ENCODE measurements at regions not wholly inside any gene's neighbourhood (a gene's known extent, or its start where the extent isn't known, plus 50 kb on each side); places are given as distances from the start of the nearest gene placed in this dataset.

DNA sequence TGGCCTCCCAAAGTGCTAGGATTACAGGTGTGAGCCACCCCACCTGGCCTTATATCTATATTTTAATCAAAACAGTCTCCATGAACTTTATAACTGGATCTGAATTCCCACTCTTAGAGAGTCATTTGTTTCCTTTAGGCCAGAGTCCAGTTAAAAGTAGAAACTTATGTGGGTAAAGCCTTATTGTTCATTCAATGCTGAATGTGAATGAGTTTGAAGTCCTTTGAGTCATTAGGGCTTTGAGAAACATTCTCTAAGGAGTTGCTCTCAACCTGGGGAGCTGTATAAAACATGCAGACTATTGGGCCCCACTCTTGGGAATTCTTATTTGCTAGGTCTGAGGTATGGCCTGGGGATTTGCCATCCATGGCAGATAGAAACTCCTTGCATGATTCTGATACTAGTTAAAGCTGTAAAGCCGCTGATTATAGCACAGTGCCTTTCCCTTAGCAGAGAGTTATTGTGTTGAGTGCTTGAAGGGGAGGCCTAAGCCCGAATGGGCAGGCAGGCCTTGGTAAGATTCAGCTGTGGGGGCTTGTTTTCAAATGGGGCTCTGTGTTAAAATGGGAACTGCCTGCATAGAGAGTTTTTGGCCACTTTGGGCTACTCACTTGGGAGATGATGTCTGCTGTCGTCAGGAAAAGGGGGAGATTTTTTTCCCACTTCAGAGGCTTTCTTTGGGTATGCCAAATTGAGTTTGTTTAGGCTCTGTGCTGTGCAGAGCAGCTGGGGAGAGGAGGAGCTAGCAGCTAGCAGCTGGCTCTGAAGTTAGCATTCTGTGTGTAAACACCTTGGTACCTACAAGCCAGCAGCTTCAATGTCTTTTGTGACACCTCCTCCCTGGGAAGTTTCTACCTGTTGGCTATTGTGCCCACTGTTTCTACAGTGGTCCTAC is 117.5 kb downstream of the DACT1 start:
- H3K4me1 ChIP-seq (ENCODE audit: control insufficient read depth, insufficient read depth, low read length) = peaks cover 15% of the 10 kb centered on the region
- peaks cover 5% of the 10 kb centered on the region for H3K9me3 ChIP-seq (ENCODE audit: control insufficient read depth, low read length)
- DNase-seq (ENCODE audit: low read depth) = no peak
- H3K9ac ChIP-seq (ENCODE audit: low read length) = no peak overlapping the region
- H3K4me3 ChIP-seq (ENCODE audit: low read length) = no peak overlapping the region
- peaks cover 4% of the 10 kb centered on the region for H3K27me3 ChIP-seq (replicated peaks; ENCODE audit: control insufficient read depth, insufficient read depth, low read length)
- H3K36me3 ChIP-seq (ENCODE audit: control insufficient read depth, insufficient read depth, low read length, severe bottlenecking) = no peaks in the 10 kb centered on the region

DNA sequence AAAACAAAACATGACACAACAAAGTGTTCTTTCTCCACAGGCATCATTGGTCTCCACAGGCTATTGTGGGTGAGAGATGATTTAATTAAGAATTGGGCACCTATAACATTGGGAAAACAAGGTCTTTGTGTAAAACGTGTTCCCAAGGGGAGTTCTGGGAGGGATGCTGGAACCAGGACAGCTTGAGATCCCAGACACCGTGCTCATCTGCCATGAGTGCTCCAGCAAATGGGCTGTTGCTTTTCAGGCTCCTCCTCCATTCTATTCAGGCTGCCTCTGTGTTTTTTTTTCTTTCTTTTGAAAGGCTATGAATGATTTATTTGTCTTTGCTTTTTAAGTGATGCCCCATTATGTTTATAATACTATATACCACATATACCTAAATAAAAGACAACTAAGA is 122.4 kb downstream of the DACT1 start:
- no peaks in the 10 kb centered on the region for H3K9me3 ChIP-seq (ENCODE audit: control insufficient read depth, low read length)
- H3K9ac ChIP-seq (ENCODE audit: low read length) = no peak overlapping the region
- H3K4me3 ChIP-seq (ENCODE audit: low read length) = no peak overlapping the region
- no peak for DNase-seq (ENCODE audit: low read depth)
- H3K27me3 ChIP-seq (replicated peaks; ENCODE audit: control insufficient read depth, insufficient read depth, low read length) = peaks cover 4% of the 10 kb centered on the region
- H3K4me1 ChIP-seq (ENCODE audit: control insufficient read depth, insufficient read depth, low read length) = no peaks in the 10 kb centered on the region
- H3K36me3 ChIP-seq (ENCODE audit: control insufficient read depth, insufficient read depth, low read length, severe bottlenecking) = no peaks in the 10 kb centered on the region

DNA sequence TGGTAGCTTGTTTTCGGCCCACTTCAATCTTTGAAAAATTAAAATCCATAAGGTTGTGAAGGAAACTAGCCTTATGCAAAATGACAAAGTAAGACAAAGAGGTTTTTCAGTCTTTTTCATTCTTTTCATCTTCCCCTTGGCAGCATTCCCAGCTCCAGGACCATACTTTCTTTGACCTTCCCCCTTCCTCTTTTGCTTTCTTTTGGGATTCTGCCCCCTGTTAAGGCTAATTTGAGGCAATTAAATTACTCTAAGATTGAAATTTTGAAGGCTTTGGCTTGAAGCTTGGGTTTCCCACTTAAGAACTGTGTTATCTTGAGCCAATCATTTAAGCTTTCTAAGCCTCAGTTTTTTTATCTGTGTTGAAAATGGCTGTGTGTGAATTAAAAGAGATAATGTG is 124.9 kb downstream of the DACT1 start:
- H3K9me3 ChIP-seq (ENCODE audit: control insufficient read depth, low read length) = no peaks in the 10 kb centered on the region
- H3K27me3 ChIP-seq (replicated peaks; ENCODE audit: control insufficient read depth, insufficient read depth, low read length) = peaks cover 4% of the 10 kb centered on the region
- DNase-seq (ENCODE audit: low read depth) = no peak
- no peak overlapping the region for H3K9ac ChIP-seq (ENCODE audit: low read length)
- H3K4me1 ChIP-seq (ENCODE audit: control insufficient read depth, insufficient read depth, low read length) = no peaks in the 10 kb centered on the region
- no peak overlapping the region for H3K4me3 ChIP-seq (ENCODE audit: low read length)
- no peaks in the 10 kb centered on the region for H3K36me3 ChIP-seq (ENCODE audit: control insufficient read depth, insufficient read depth, low read length, severe bottlenecking)

DNA sequence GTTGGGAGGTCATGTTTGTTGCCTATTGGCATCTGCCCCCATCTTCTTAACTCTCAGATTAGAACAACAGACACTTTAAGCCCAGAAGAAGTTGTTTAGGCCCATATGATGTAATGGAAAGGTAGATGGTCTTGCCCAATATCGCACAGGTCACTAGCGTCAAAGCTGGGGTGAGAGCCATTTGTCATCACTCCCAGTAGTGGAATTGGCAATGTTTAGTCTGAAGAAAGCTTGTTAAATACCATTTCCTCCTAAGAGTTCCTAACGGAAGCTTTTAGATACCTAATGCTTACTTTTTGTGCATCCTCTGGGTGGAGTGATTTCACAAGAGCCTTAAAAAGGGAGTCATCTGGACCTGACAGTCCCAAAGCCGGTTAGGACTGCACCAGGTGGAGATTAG is 125.4 kb downstream of the DACT1 start:
- Histone ChIP-seq H3K9ac (ENCODE audit: low read length) (no peak overlapping the region), H3K4me3 (ENCODE audit: low read length) (no peak overlapping the region), H3K36me3 (ENCODE audit: control insufficient read depth, insufficient read depth, low read length, severe bottlenecking) (no peaks in the 10 kb centered on the region), H3K27me3 (replicated peaks; ENCODE audit: control insufficient read depth, insufficient read depth, low read length) (peaks cover 4% of the 10 kb centered on the region), H3K9me3 (ENCODE audit: control insufficient read depth, low read length) (no peaks in the 10 kb centered on the region), H3K4me1 (ENCODE audit: control insufficient read depth, insufficient read depth, low read length) (no peaks in the 10 kb centered on the region)
- no peak for DNase-seq (ENCODE audit: low read depth)

DNA sequence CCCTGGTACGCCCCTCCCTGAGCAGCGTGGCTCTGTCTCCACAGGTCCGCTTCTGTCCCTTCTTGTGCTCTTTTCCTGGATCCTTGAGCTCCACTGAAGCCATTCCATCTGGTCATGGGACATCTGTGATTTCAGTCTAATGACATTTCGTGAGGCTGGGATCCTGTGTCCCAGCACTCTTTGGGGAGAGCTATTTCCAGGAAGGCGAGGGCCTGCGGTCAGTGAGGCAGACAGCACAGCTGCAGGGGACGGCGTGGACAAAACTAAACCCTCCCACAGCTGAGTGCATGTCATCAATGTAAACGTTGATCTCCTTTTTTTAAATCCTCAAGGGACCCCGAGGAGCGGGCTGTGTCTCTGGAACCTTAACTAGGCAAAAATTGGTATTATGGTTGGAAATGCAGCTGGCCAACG is 127.7 kb downstream of the DACT1 start:
- Histone ChIP-seq H3K27me3 (replicated peaks; ENCODE audit: control insufficient read depth, insufficient read depth, low read length) (no peaks in the 10 kb centered on the region), H3K4me1 (ENCODE audit: control insufficient read depth, insufficient read depth, low read length) (no peaks in the 10 kb centered on the region), H3K4me3 (ENCODE audit: low read length) (no peak overlapping the region), H3K36me3 (ENCODE audit: control insufficient read depth, insufficient read depth, low read length, severe bottlenecking) (no peaks in the 10 kb centered on the region), H3K9me3 (ENCODE audit: control insufficient read depth, low read length) (no peaks in the 10 kb centered on the region), H3K9ac (ENCODE audit: low read length) (no peak overlapping the region)
- DNase-seq (ENCODE audit: low read depth) = no peak

DNA sequence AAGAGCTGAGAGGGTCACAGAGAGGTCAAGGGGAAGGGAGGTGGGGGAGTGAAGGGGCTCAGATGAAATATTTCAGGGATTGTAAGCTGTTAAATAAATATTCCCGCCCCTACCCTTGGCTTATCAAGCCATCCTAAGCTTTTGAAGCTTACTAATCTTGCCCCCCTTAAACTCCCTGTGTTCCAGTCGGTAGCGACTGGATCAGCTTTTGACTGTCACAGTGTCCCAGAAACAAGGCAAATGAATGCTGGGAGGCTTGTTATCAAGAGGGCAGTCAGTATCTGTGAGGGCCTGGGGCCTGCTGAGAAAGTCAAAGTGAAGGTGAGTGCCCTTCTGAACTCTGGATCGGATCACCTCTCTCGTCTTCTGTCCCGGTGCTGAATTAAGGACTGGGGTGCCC is 128.1 kb downstream of the DACT1 start:
- Histone ChIP-seq H3K9me3 (ENCODE audit: control insufficient read depth, low read length) (no peaks in the 10 kb centered on the region), H3K27me3 (replicated peaks; ENCODE audit: control insufficient read depth, insufficient read depth, low read length) (no peaks in the 10 kb centered on the region), H3K9ac (ENCODE audit: low read length) (no peak overlapping the region), H3K4me3 (ENCODE audit: low read length) (no peak overlapping the region), H3K4me1 (ENCODE audit: control insufficient read depth, insufficient read depth, low read length) (no peaks in the 10 kb centered on the region), H3K36me3 (ENCODE audit: control insufficient read depth, insufficient read depth, low read length, severe bottlenecking) (no peaks in the 10 kb centered on the region)
- DNase-seq (ENCODE audit: low read depth) = no peak

DNA sequence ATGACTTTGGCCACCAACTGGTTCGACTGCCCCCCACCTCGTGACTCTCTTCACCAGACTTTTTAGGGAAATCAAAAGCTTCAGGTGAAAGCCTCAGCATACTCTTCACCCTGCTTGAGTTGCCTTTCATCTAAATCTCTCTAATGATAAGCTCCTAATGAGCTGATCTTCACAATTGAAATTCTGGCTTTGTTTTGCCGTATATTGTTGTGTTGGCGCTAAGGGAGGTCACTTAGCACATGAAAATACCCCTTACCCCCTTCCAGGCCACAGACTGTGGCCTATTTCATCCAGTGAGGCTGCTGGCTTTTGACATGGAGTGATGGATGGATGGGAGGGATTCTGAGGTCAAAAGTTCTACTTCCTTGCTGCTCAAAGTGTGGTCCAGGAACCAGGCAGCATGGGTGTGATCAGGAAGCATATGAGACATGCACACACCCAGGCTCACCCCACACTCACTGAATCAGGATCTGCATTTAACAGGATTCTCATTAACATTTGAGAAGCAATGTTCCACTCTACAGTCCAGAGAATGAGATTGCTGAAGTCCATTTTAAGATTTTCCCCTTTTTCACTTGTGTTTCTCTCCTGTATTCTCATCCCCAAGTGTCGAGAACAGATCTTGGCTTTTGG is 131.4 kb downstream of the DACT1 start:
- Histone ChIP-seq H3K9ac (ENCODE audit: low read length) (no peak overlapping the region), H3K27me3 (replicated peaks; ENCODE audit: control insufficient read depth, insufficient read depth, low read length) (no peaks in the 10 kb centered on the region)

DNA sequence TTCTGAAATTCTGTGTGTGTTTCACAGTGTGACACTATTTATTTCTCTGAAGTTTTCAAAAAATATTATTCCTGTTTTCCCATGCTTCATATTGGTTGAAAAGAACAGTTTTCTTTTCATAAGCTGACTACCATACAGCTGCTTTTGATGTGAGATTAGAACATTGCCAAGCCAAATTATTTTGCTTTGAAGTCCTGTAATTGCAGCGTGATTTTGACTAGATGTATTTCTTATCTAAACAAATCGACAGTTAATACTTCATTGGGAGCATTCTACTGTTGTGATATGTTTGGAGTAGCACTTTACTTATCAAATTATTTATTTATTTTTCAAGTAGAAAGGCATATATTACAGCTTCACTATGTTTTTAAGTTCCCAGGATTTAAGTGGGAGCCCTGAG is 132.0 kb downstream of the DACT1 start:
- H3K27me3 ChIP-seq (replicated peaks; ENCODE audit: control insufficient read depth, insufficient read depth, low read length) = no peaks in the 10 kb centered on the region
- no peaks in the 10 kb centered on the region for H3K9me3 ChIP-seq (ENCODE audit: control insufficient read depth, low read length)
- peaks cover 10% of the 10 kb centered on the region for H3K4me1 ChIP-seq (ENCODE audit: control insufficient read depth, insufficient read depth, low read length)
- DNase-seq (ENCODE audit: low read depth) = no peak
- no peak overlapping the region for H3K9ac ChIP-seq (ENCODE audit: low read length)
- no peaks in the 10 kb centered on the region for H3K36me3 ChIP-seq (ENCODE audit: control insufficient read depth, insufficient read depth, low read length, severe bottlenecking)
- no peak overlapping the region for H3K4me3 ChIP-seq (ENCODE audit: low read length)

More for the DNA sequence above, 131.4 kb downstream of the DACT1 start:
- Histone ChIP-seq H3K36me3 (ENCODE audit: control insufficient read depth, insufficient read depth, low read length, severe bottlenecking) (no peaks in the 10 kb centered on the region), H3K9me3 (ENCODE audit: control insufficient read depth, low read length) (no peaks in the 10 kb centered on the region), H3K4me3 (ENCODE audit: low read length) (no peak overlapping the region), H3K4me1 (ENCODE audit: control insufficient read depth, insufficient read depth, low read length) (peaks cover 4% of the 10 kb centered on the region)
- DNase-seq (ENCODE audit: low read depth) = no peak

DNA sequence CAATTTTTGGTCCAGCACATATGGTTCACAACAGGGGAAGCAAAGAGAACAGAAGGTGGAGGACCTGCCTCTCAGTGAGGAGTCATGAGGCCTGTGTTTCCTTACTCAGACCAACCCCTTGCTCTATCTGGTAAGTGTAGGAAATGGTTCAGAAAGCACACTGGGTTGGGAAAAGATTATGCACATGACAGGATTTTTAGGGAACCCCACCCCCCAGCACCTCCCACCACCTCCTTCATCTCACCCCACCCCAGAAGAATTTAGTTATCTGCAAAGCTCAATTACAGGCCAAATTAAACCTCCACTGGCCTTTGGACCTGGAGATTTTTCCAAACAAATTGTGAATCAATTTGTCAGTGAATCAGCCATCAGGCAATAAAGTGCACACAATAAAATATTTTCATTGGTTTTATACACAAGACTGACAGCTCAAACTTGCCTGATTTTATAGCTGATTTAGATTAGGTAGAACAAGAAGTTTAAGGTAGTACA is 132.8 kb downstream of the DACT1 start:
- H3K27me3 ChIP-seq (replicated peaks; ENCODE audit: control insufficient read depth, insufficient read depth, low read length) = no peaks in the 10 kb centered on the region

DNA sequence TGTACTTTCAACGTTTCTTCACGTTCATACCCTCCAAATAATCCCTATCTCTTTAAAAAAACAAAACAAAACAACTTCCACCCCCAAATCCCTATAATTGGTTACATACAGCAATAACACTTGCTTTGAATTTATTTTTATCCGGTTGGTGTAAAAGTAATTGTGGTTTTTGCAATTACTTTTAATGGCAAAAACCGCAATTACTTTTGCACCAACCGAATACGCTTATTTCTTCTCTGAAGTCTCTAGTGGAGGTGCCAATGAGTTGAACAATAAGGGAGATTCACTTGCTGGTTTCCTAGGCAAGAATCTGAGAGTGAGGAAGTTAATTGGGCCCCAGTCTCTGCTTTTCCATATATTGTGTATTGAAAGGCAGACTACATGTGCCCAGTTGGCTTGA is 133.3 kb downstream of the DACT1 start:
- Histone ChIP-seq H3K9ac (ENCODE audit: low read length) (no peak overlapping the region), H3K27me3 (replicated peaks; ENCODE audit: control insufficient read depth, insufficient read depth, low read length) (no peaks in the 10 kb centered on the region), H3K36me3 (ENCODE audit: control insufficient read depth, insufficient read depth, low read length, severe bottlenecking) (no peaks in the 10 kb centered on the region), H3K4me3 (ENCODE audit: low read length) (no peak overlapping the region), H3K4me1 (ENCODE audit: control insufficient read depth, insufficient read depth, low read length) (peaks cover 12% of the 10 kb centered on the region), H3K9me3 (ENCODE audit: control insufficient read depth, low read length) (no peaks in the 10 kb centered on the region)
- no peak for DNase-seq (ENCODE audit: low read depth)

More for the DNA sequence above, 132.8 kb downstream of the DACT1 start:
- no peak for DNase-seq (ENCODE audit: low read depth)
- no peaks in the 10 kb centered on the region for H3K36me3 ChIP-seq (ENCODE audit: control insufficient read depth, insufficient read depth, low read length, severe bottlenecking)
- no peak overlapping the region for H3K4me3 ChIP-seq (ENCODE audit: low read length)
- no peak overlapping the region for H3K9ac ChIP-seq (ENCODE audit: low read length)
- no peaks in the 10 kb centered on the region for H3K9me3 ChIP-seq (ENCODE audit: control insufficient read depth, low read length)
- H3K4me1 ChIP-seq (ENCODE audit: control insufficient read depth, insufficient read depth, low read length) = peaks cover 12% of the 10 kb centered on the region

DNA sequence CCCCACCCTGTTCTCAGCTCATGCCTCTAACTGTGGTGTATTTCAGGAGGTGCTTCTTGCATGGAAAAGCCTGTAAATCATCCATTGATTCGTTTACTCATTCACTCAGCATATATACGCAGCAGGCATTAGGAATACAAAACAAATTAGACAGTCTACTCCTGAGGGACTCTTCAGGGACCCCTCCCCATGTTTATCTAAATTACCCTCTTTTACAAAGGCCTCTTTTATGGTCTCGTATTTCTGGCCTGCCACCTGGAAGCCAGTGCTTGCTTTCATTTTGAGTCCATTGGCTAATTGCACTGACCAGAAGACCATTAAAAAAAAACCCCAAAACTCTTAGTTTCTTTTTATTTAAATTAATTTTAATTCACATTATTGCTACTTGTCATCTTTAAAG is 134.4 kb downstream of the DACT1 start:
- Histone ChIP-seq H3K4me1 (ENCODE audit: control insufficient read depth, insufficient read depth, low read length) (peaks cover 12% of the 10 kb centered on the region), H3K27me3 (replicated peaks; ENCODE audit: control insufficient read depth, insufficient read depth, low read length) (peaks cover 6% of the 10 kb centered on the region), H3K9ac (ENCODE audit: low read length) (no peak overlapping the region), H3K36me3 (ENCODE audit: control insufficient read depth, insufficient read depth, low read length, severe bottlenecking) (no peaks in the 10 kb centered on the region), H3K4me3 (ENCODE audit: low read length) (no peak overlapping the region), H3K9me3 (ENCODE audit: control insufficient read depth, low read length) (no peaks in the 10 kb centered on the region)
- DNase-seq (ENCODE audit: low read depth) = no peak

Measured in adipocyte (in vitro differentiated cells).